ENCODE measurements at regions not wholly inside any gene's neighbourhood (a gene's known extent, or its start where the extent isn't known, plus 50 kb on each side); places are given as distances from the start of the nearest gene placed in this dataset.

DNA sequence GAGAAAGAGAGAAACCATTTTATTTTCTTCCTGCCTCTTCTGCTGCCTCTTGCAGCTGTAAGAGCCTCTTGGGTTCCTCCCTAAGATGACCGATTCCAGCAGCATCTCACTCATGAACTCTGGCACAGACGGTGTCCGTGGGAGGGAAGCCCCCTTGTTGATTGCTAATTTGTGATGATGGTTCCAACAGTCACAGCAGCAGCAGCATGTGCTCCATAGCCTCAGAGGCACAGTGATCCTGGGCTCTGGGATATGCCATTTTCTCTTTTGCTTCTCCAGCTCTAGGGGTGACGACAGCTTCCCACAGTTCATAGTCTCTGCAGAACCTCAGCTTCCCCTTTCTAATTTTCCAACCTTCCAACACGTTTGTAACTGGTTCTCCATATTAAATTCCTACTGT, 324.2 kb upstream of the HS6ST1 start:
- TF ChIP-seq, protein P1, sequence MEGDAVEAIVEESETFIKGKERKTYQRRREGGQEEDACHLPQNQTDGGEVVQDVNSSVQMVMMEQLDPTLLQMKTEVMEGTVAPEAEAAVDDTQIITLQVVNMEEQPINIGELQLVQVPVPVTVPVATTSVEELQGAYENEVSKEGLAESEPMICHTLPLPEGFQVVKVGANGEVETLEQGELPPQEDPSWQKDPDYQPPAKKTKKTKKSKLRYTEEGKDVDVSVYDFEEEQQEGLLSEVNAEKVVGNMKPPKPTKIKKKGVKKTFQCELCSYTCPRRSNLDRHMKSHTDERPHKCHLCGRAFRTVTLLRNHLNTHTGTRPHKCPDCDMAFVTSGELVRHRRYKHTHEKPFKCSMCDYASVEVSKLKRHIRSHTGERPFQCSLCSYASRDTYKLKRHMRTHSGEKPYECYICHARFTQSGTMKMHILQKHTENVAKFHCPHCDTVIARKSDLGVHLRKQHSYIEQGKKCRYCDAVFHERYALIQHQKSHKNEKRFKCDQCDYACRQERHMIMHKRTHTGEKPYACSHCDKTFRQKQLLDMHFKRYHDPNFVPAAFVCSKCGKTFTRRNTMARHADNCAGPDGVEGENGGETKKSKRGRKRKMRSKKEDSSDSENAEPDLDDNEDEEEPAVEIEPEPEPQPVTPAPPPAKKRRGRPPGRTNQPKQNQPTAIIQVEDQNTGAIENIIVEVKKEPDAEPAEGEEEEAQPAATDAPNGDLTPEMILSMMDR (IDR thresholded peaks at IDR 0.05; ENCODE audit: low read depth, low read length): no peak
- TF ChIP-seq EZH2phosphoT487 (IDR thresholded peaks at IDR 0.05; ENCODE audit: low read depth): no peak
